Stimulated activated CD8-positive, alpha-beta memory T cell treated with anti-CD3 and anti-CD28 coated beads, Interleukin-7, amount 100 ng/mL, for 48 hours (primary cell): ENCODE measurements at regions not wholly inside any gene's neighbourhood (a gene's known extent, or its start where the extent isn't known, plus 50 kb on each side); places are given as distances from the start of the nearest gene placed in this dataset.
"Not testable (repeated sequence)": the region's sequence is repeated elsewhere in the genome, so short reads cannot be mapped to it uniquely, and the experiment has no call there.

ENCODE experiments used
- DNase-seq, 2 donors: peaks; one replicate each; pipeline ENCODE4 v3.0.0-alpha.2; 2020; ENCODE audit warnings: low read depth in 1 of 2; ENCODE audit errors: extremely low read depth in 1 of 2

- no peak for DNase-seq
Observed at GRCh38 chr1:169047074-169047473, 59.4 kb upstream of the ATP1B1 start.

GRCh38 chr1:169048043-169048442 is 58.4 kb upstream of the ATP1B1 start:
- no peak for DNase-seq

- DNase-seq = peak in 1 of 2 donors; percentile 40
Observed at GRCh38 chr1:169049258-169049938, 57.1 kb upstream of the ATP1B1 start.

- no peak for DNase-seq
Observed at GRCh38 chr1:169051171-169051570, 55.3 kb upstream of the ATP1B1 start.

- not testable (repeated sequence) for DNase-seq
Observed at GRCh38 chr1:169052171-169052570, 54.3 kb upstream of the ATP1B1 start.

- DNase-seq = no peak
Observed at GRCh38 chr1:169052727-169053126, 53.8 kb upstream of the ATP1B1 start.

- DNase-seq = no peak
Observed at GRCh38 chr1:169053196-169053595, 53.3 kb upstream of the ATP1B1 start.
